T-helper 2 cell treated with Interferon-gamma antibody and Interleukin-4, amounts not matched to agents 5 μg/mL and 100 μg/mL, for 36 hours (primary cell): ENCODE measurements at regions not wholly inside any gene's neighbourhood (a gene's known extent, or its start where the extent isn't known, plus 50 kb on each side); places are given as distances from the start of the nearest gene placed in this dataset.

Experiments used
- DNase-seq: peaks from one replicate; pipeline ENCODE4 v3.0.0; 2021; ENCODE audit warnings: low spot score
- H3K27ac Mint-ChIP-seq: one replicate; pipeline ENCODE4 v1.8.0; 2021; ENCODE audit warnings: mild to moderate bottlenecking, mixed read lengths
- H3K27me3 Mint-ChIP-seq: one replicate; pipeline ENCODE4 v1.8.0; 2021; ENCODE audit warnings: low read depth, mixed read lengths
- H3K36me3 Mint-ChIP-seq: one replicate; pipeline ENCODE4 v1.8.0; 2021; ENCODE audit warnings: low read depth, mixed read lengths
- H3K4me1 Mint-ChIP-seq: one replicate; pipeline ENCODE4 v1.8.0; 2021; ENCODE audit warnings: low read depth, mixed read lengths
- H3K4me3 Mint-ChIP-seq: one replicate; pipeline ENCODE4 v1.8.0; 2022; ENCODE audit warnings: mild to moderate bottlenecking, moderate library complexity, mixed read lengths
- H3K9me3 Mint-ChIP-seq: one replicate; pipeline ENCODE4 v1.8.0; 2021; ENCODE audit warnings: mixed read lengths

- Mint-ChIP-seq H3K27ac (no peak overlapping the region), H3K9me3 (peaks cover 34% of the 10 kb centered on the region), H3K36me3 (no peaks in the 10 kb centered on the region), H3K4me3 (no peak overlapping the region), H3K27me3 (no peaks in the 10 kb centered on the region), H3K4me1 (no peaks in the 10 kb centered on the region)
- no peak for DNase-seq
These were observed 549.8 kb downstream of the KCTD8 start for GRCh38 chr4:43898836-43899235.

- Mint-ChIP-seq H3K4me1 (no peaks in the 10 kb centered on the region), H3K9me3 (peaks cover 25% of the 10 kb centered on the region), H3K36me3 (no peaks in the 10 kb centered on the region), H3K27ac (no peak overlapping the region), H3K27me3 (no peaks in the 10 kb centered on the region), H3K4me3 (no peak overlapping the region)
- DNase-seq: no peak
These were observed 545.2 kb downstream of the KCTD8 start for GRCh38 chr4:43903456-43903855.

GRCh38 chr4:43918377-43918776 lies 530.2 kb downstream of the KCTD8 start:
- Mint-ChIP-seq H3K9me3 (peaks cover 51% of the 10 kb centered on the region), H3K4me3 (no peak overlapping the region), H3K27me3 (no peaks in the 10 kb centered on the region), H3K4me1 (no peaks in the 10 kb centered on the region), H3K27ac (no peak overlapping the region), H3K36me3 (no peaks in the 10 kb centered on the region)
- DNase-seq: no peak

- Mint-ChIP-seq H3K4me1 (no peaks in the 10 kb centered on the region), H3K9me3 (peaks cover 19% of the 10 kb centered on the region), H3K4me3 (no peak overlapping the region), H3K27ac (no peak overlapping the region), H3K27me3 (no peaks in the 10 kb centered on the region), H3K36me3 (no peaks in the 10 kb centered on the region)
- DNase-seq: no peak
These were observed 516.2 kb downstream of the KCTD8 start for GRCh38 chr4:43932448-43932847.

- H3K36me3 Mint-ChIP-seq: no peaks in the 10 kb centered on the region
These were observed 504.6 kb downstream of the KCTD8 start for GRCh38 chr4:43943998-43944397.

GRCh38 chr4:43959976-43960375 lies 488.6 kb downstream of the KCTD8 start:
- H3K4me1 Mint-ChIP-seq: no peaks in the 10 kb centered on the region
- no peaks in the 10 kb centered on the region for H3K27me3 Mint-ChIP-seq
- DNase-seq: no peak
- H3K27ac Mint-ChIP-seq: no peak overlapping the region
- no peak overlapping the region for H3K4me3 Mint-ChIP-seq
- H3K9me3 Mint-ChIP-seq: peaks cover 4% of the 10 kb centered on the region
- H3K36me3 Mint-ChIP-seq: no peaks in the 10 kb centered on the region

More at GRCh38 chr4:43943998-43944397, 504.6 kb downstream of the KCTD8 start:
- no peaks in the 10 kb centered on the region for H3K4me1 Mint-ChIP-seq
- no peaks in the 10 kb centered on the region for H3K27me3 Mint-ChIP-seq
- DNase-seq: no peak
- H3K9me3 Mint-ChIP-seq: peaks cover 11% of the 10 kb centered on the region
- H3K27ac Mint-ChIP-seq: no peak overlapping the region
- H3K4me3 Mint-ChIP-seq: no peak overlapping the region

GRCh38 chr4:43968011-43968410 lies 480.6 kb downstream of the KCTD8 start:
- Mint-ChIP-seq H3K9me3 (peaks cover 15% of the 10 kb centered on the region), H3K4me1 (no peaks in the 10 kb centered on the region), H3K27ac (no peak overlapping the region), H3K27me3 (no peaks in the 10 kb centered on the region), H3K36me3 (no peaks in the 10 kb centered on the region), H3K4me3 (no peak overlapping the region)
- no peak for DNase-seq

- DNase-seq: no peak
- Mint-ChIP-seq H3K36me3 (no peaks in the 10 kb centered on the region), H3K27ac (no peak overlapping the region), H3K9me3 (peaks cover 7% of the 10 kb centered on the region), H3K27me3 (no peaks in the 10 kb centered on the region), H3K4me3 (no peak overlapping the region), H3K4me1 (no peaks in the 10 kb centered on the region)
These were observed 465.0 kb downstream of the KCTD8 start for GRCh38 chr4:43983610-43984009.

- H3K9me3 Mint-ChIP-seq: peaks cover 7% of the 10 kb centered on the region
- H3K4me1 Mint-ChIP-seq: no peaks in the 10 kb centered on the region
- DNase-seq: no peak
- H3K36me3 Mint-ChIP-seq: no peaks in the 10 kb centered on the region
- H3K27ac Mint-ChIP-seq: no peak overlapping the region
- H3K4me3 Mint-ChIP-seq: no peak overlapping the region
- no peaks in the 10 kb centered on the region for H3K27me3 Mint-ChIP-seq
These were observed 461.2 kb downstream of the KCTD8 start for GRCh38 chr4:43987331-43987944.

GRCh38 chr4:43990551-43990950 lies 458.1 kb downstream of the KCTD8 start:
- Mint-ChIP-seq H3K4me1 (no peaks in the 10 kb centered on the region), H3K4me3 (no peak overlapping the region), H3K27ac (no peak overlapping the region), H3K36me3 (no peaks in the 10 kb centered on the region), H3K9me3 (peaks cover 4% of the 10 kb centered on the region), H3K27me3 (no peaks in the 10 kb centered on the region)
- DNase-seq: no peak

- H3K27me3 Mint-ChIP-seq: no peaks in the 10 kb centered on the region
- no peaks in the 10 kb centered on the region for H3K36me3 Mint-ChIP-seq
- H3K4me3 Mint-ChIP-seq: no peak overlapping the region
- no peaks in the 10 kb centered on the region for H3K4me1 Mint-ChIP-seq
- no peak overlapping the region for H3K27ac Mint-ChIP-seq
- peaks cover 4% of the 10 kb centered on the region for H3K9me3 Mint-ChIP-seq
- no peak for DNase-seq
These were observed 457.6 kb downstream of the KCTD8 start for GRCh38 chr4:43990963-43991362.

- H3K4me3 Mint-ChIP-seq: no peak overlapping the region
- no peak overlapping the region for H3K27ac Mint-ChIP-seq
- H3K4me1 Mint-ChIP-seq: no peaks in the 10 kb centered on the region
- no peak for DNase-seq
- no peaks in the 10 kb centered on the region for H3K27me3 Mint-ChIP-seq
- H3K9me3 Mint-ChIP-seq: no peaks in the 10 kb centered on the region
- H3K36me3 Mint-ChIP-seq: no peaks in the 10 kb centered on the region
These were observed 456.1 kb downstream of the KCTD8 start for GRCh38 chr4:43992552-43992951.

- Mint-ChIP-seq H3K27ac (no peak overlapping the region), H3K4me3 (no peak overlapping the region), H3K9me3 (no peaks in the 10 kb centered on the region), H3K27me3 (no peaks in the 10 kb centered on the region), H3K4me1 (no peaks in the 10 kb centered on the region), H3K36me3 (no peaks in the 10 kb centered on the region)
- DNase-seq: no peak
These were observed 455.3 kb downstream of the KCTD8 start for GRCh38 chr4:43993196-43993902.

- peaks cover 20% of the 10 kb centered on the region for H3K9me3 Mint-ChIP-seq
These were observed 448.9 kb downstream of the KCTD8 start for GRCh38 chr4:43999669-44000068.

GRCh38 chr4:44002368-44002767 lies 446.2 kb downstream of the KCTD8 start:
- Mint-ChIP-seq H3K4me3 (no peak overlapping the region), H3K36me3 (no peaks in the 10 kb centered on the region), H3K27me3 (no peaks in the 10 kb centered on the region), H3K9me3 (peaks cover 20% of the 10 kb centered on the region), H3K27ac (no peak overlapping the region), H3K4me1 (no peaks in the 10 kb centered on the region)
- DNase-seq: no peak

More at GRCh38 chr4:43999669-44000068, 448.9 kb downstream of the KCTD8 start:
- DNase-seq: no peak
- no peaks in the 10 kb centered on the region for H3K36me3 Mint-ChIP-seq
- no peaks in the 10 kb centered on the region for H3K4me1 Mint-ChIP-seq
- H3K27ac Mint-ChIP-seq: no peak overlapping the region
- H3K4me3 Mint-ChIP-seq: no peak overlapping the region
- H3K27me3 Mint-ChIP-seq: no peaks in the 10 kb centered on the region
